Fibroblast of lung (primary cell): ENCODE measurements at regions not wholly inside any gene's neighbourhood (a gene's known extent, or its start where the extent isn't known, plus 50 kb on each side); places are given as distances from the start of the nearest gene placed in this dataset.

Experiments used
- DNase-seq, 2 donors: peaks; one replicate each; pipeline versions ENCODE4 v3.0.0 to v3.0.0-alpha.2; 2010; ENCODE audit warnings: low read depth in 2 of 2
- H2AFZ ChIP-seq: 2 replicates; pipeline ENCODE4 v1.5.1; 2012; ENCODE audit warnings: low read length, control low read depth, inconsistent platforms
- H3K27ac ChIP-seq: 2 replicates; pipeline ENCODE4 v1.5.1; 2011; ENCODE audit warnings: low read length, control low read depth; ENCODE audit not compliant: insufficient read depth
- H3K27me3 ChIP-seq: 2 replicates; pipeline ENCODE4 v1.5.1; 2011; ENCODE audit warnings: mild to moderate bottlenecking, low read length; ENCODE audit not compliant: control insufficient read depth, insufficient read depth
- H3K36me3 ChIP-seq: 2 replicates; pipeline ENCODE4 v1.5.1; 2011; ENCODE audit warnings: low read length; ENCODE audit not compliant: control insufficient read depth, insufficient read depth
- H3K4me1 ChIP-seq: 2 replicates; pipeline ENCODE4 v1.5.1; 2011; ENCODE audit warnings: low read length; ENCODE audit not compliant: control insufficient read depth, insufficient read depth; ENCODE audit errors: extremely low read depth
- H3K4me2 ChIP-seq: 2 replicates; pipeline ENCODE4 v1.5.1; 2011; ENCODE audit warnings: low read length, control low read depth; ENCODE audit not compliant: insufficient read depth; ENCODE audit errors: extremely low read depth
- H3K4me3 ChIP-seq, 4 experiments: fragments of 200-600 bp in 1 of 4; sonication (generic) in 1 of 4; replicated peaks in 1 of 4; 2 replicates each; pipeline ENCODE4 v1.5.1; 2011 to 2016; ENCODE audit warnings: low read length in 4 of 4, low read depth in 3 of 4, mild to moderate bottlenecking in 3 of 4, control low read depth in 2 of 4, inconsistent platforms in 1 of 4, mixed read lengths in 1 of 4; ENCODE audit not compliant: insufficient read depth in 1 of 4; ENCODE audit errors: control extremely low read depth in 1 of 4
- H3K79me2 ChIP-seq: 2 replicates; pipeline ENCODE4 v1.5.1; 2012; ENCODE audit warnings: mild to moderate bottlenecking, low read length, inconsistent platforms; ENCODE audit not compliant: control insufficient read depth, insufficient read depth
- H3K9ac ChIP-seq: 2 replicates; pipeline ENCODE4 v1.5.1; 2011; ENCODE audit warnings: mild to moderate bottlenecking, low read length, control low read depth; ENCODE audit not compliant: insufficient read depth
- H3K9me3 ChIP-seq: 2 replicates; pipeline ENCODE4 v1.5.1; 2012; ENCODE audit warnings: low read depth, low read length; ENCODE audit not compliant: control insufficient read depth, insufficient read depth
- H4K20me1 ChIP-seq: 2 replicates; pipeline ENCODE4 v1.5.1; 2011; ENCODE audit warnings: low read length; ENCODE audit not compliant: control insufficient read depth, insufficient read depth; ENCODE audit errors: extremely low read depth
- CTCF ChIP-seq, 2 donors: IDR thresholded peaks in 1 of 2; conservative IDR thresholded peaks in 1 of 2; 1 replicate in 1 of 2; 2 replicates in 1 of 2; pipeline ENCODE4 v1.5.1; 2011 to 2012; ENCODE audit warnings: low read length in 2 of 2, control low read depth in 1 of 2, inconsistent platforms in 1 of 2, low read depth in 1 of 2, mild to moderate bottlenecking in 1 of 2
- EZH2 ChIP-seq: IDR thresholded peaks from 2 replicates; pipeline ENCODE4 v1.5.1; 2012; ENCODE audit warnings: low read length, control low read depth, mild to moderate bottlenecking; ENCODE audit errors: missing control alignments

GRCh38 chr6:213284-213683 is 79.0 kb upstream of the DUSP22 start:
- Histone ChIP-seq H3K36me3 (no peaks in the 10 kb centered on the region), H3K79me2 (no peaks in the 10 kb centered on the region), H3K4me2 (no peak overlapping the region), H3K4me1 (no peaks in the 10 kb centered on the region), H3K9me3 (no peaks in the 10 kb centered on the region), H2AFZ (no peak overlapping the region), H3K4me3 (no peak overlapping the region), H4K20me1 (no peaks in the 10 kb centered on the region), H3K27ac (no peak overlapping the region), H3K27me3 (peaks cover 4% of the 10 kb centered on the region), H3K9ac (no peak overlapping the region)
- TF ChIP-seq EZH2 (no peak), CTCF (conservative IDR thresholded peaks at IDR 0.05 in 1 of 2, IDR thresholded peaks at IDR 0.05 in 1 of 2; ENCODE audit: low read depth in 1 of 2, low read length in 2 of 2) (no peak)
- DNase-seq = no peak

- Histone ChIP-seq H3K4me3 (no peak overlapping the region), H3K27me3 (peaks cover 4% of the 10 kb centered on the region), H2AFZ (no peak overlapping the region), H4K20me1 (no peaks in the 10 kb centered on the region), H3K9ac (no peak overlapping the region), H3K9me3 (no peaks in the 10 kb centered on the region), H3K27ac (no peak overlapping the region), H3K4me2 (no peak overlapping the region), H3K36me3 (no peaks in the 10 kb centered on the region), H3K79me2 (no peaks in the 10 kb centered on the region), H3K4me1 (no peaks in the 10 kb centered on the region)
- no peak for DNase-seq
- no peak for TF ChIP-seq CTCF (conservative IDR thresholded peaks at IDR 0.05 in 1 of 2, IDR thresholded peaks at IDR 0.05 in 1 of 2; ENCODE audit: low read depth in 1 of 2, low read length in 2 of 2)
- TF ChIP-seq EZH2 = no peak
Measured at GRCh38 chr6:214428-214827, 77.9 kb upstream of the DUSP22 start.

- H3K27me3 ChIP-seq = peaks cover 1% of the 10 kb centered on the region
- H3K4me1 ChIP-seq = no peaks in the 10 kb centered on the region
- H2AFZ ChIP-seq = no peak overlapping the region
- H3K4me3 ChIP-seq = no peak overlapping the region
- TF ChIP-seq CTCF (conservative IDR thresholded peaks at IDR 0.05 in 1 of 2, IDR thresholded peaks at IDR 0.05 in 1 of 2; ENCODE audit: low read depth in 1 of 2, low read length in 2 of 2) (no peak), EZH2 (no peak)
- no peak overlapping the region for H3K9ac ChIP-seq
- no peak overlapping the region for H3K4me2 ChIP-seq
- no peak overlapping the region for H3K27ac ChIP-seq
- DNase-seq = peak; percentile 12 to 30
- H4K20me1 ChIP-seq = no peaks in the 10 kb centered on the region
- no peaks in the 10 kb centered on the region for H3K79me2 ChIP-seq
- no peaks in the 10 kb centered on the region for H3K9me3 ChIP-seq
- H3K36me3 ChIP-seq = no peaks in the 10 kb centered on the region
Measured at GRCh38 chr6:215335-216034, 76.8 kb upstream of the DUSP22 start.
